Adrenal gland (tissue), 5 donors: ENCODE measurements at regions not wholly inside any gene's neighbourhood (a gene's known extent, or its start where the extent isn't known, plus 50 kb on each side); places are given as distances from the start of the nearest gene placed in this dataset.

ENCODE experiments used
- CTCF ChIP-seq, 6 experiments: fragments of 450-650 bp in 4 of 6; fragments of 200-600 bp in 2 of 6; sonication (generic) in 1 of 6; IDR thresholded peaks; 1 replicate in 5 of 6; 2 replicates in 1 of 6; pipeline versions ENCODE4 v1.5.1 to v1.8.0; 2016 to 2021; ENCODE audit warnings: antibody characterized with exemption in 6 of 6, mild to moderate bottlenecking in 2 of 6, moderate library complexity in 1 of 6
- POLR2A ChIP-seq, 2 donors: fragments of 450-650 bp; IDR thresholded peaks; one replicate each; pipeline ENCODE4 v1.6.1; 2017; ENCODE audit warnings: antibody characterized with exemption in 2 of 2, mild to moderate bottlenecking in 2 of 2, moderate library complexity in 1 of 2
- donor health status: DM: no; HTN: no; CAD: no.

GRCh38 chr18:43651057-43651456, 373.8 kb upstream of the SYT4 start:
- TF ChIP-seq POLR2A (IDR thresholded peaks at IDR 0.05) (no peak), CTCF (IDR thresholded peaks at IDR 0.05) (no peak)
